Endothelial cell of hepatic sinusoid (primary cell): ENCODE measurements at regions not wholly inside any gene's neighbourhood (a gene's known extent, or its start where the extent isn't known, plus 50 kb on each side); places are given as distances from the start of the nearest gene placed in this dataset.

ENCODE experiments used
- in situ Hi-C: cut with HindIII; loops from 2 replicates; pipeline ENCODE4 v1.10.0; 2017; ENCODE audit warnings: low sequenced_read_pairs

DNA sequence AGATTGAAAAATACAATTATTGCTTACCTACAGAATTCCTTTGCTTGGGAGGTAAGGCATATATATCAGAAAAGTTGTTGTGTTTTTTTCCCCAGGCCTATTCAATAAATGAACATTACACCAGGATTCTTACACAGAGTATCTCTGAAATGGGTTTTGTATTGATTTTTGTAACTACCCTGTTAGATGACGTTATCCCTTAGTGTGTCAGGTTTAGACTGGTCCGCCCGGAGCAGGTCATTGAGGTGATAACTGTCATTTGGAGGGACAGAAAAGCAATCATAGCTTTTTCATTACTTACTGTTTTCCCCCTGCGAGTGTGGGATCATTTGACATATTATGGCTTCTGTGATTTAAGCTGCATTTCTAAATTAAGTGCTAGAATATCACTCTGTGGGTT lies 715.2 kb upstream of the ADAMTS16 start:
- in situ Hi-C loops, result no loop called here

DNA sequence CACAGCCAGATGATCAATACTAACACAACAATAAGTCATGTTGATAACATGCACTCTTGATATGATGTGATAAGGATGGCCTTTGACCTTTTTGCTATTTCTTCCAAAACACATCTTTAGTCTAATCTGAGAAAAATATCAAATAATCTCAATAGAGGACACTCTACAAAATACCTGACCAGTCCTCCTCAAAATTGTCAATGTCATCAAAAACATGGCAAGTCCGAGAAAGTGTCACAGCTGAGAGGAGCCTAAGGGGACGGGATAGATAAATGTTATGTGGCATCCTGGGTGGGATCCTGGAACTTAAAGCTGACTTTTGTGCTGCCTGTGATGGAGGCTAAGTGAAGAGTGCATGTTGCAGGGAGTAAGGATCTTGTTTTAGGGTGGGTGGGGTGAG lies 699.6 kb upstream of the ADAMTS16 start:
- in situ Hi-C loops, result no loop called here

DNA sequence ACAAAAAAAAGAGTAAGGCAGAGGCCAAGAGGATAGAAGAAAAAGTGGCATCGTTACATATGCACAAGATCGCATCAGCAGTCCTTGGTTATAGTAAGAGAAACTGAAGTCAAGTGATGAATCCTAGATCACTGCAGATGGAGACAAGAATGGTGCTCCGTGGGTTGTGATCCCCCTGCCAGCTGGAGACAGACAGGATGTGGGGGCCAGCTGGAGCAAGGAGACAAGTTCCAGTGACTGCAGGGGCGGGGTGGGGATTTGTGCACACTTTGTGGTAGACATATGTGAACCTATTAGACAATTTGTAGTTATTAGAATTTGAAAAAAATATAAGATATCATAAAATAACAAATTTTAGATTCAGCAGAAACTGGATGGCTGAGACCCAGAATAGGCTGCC lies 697.9 kb upstream of the ADAMTS16 start:
- in situ Hi-C loops, result no loop called here

DNA sequence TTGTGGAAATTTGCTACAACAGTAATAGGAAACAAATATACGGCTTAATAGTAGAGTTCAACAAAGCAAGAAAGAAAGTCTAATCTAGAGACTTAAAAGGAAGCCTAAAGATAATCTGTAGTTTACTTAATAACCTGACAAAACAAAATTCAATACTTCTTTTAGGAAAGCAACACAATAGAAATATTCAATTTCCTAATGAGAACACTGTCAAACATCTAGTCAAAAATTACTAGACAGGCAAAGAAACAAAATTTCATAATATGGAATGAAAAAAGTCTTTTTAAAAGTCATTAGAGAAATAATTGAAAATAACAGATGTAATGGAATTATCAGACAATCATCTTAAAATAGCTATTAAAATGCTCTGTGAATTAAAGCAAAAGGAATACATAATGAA lies 692.5 kb upstream of the ADAMTS16 start:
- in situ Hi-C loops, result no loop called here

DNA sequence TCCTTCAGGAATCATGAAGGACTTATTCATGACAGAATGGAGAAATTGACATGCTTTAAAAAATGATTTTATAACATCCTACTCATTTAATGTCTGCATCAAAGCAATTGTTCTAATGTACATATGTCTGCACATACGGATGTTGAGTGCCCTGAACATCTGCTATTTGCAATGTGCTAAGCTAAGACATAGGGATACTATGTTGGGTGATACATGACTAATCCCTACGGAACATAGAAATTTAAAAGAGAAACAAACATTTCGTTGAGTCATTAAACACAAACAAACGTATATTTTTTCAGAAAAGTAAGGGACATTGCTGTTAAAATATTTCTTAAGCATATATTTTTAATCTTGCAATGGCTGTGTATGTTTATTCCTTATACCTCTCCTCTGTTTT lies 686.5 kb upstream of the ADAMTS16 start:
- in situ Hi-C loops, result no loop called here

DNA sequence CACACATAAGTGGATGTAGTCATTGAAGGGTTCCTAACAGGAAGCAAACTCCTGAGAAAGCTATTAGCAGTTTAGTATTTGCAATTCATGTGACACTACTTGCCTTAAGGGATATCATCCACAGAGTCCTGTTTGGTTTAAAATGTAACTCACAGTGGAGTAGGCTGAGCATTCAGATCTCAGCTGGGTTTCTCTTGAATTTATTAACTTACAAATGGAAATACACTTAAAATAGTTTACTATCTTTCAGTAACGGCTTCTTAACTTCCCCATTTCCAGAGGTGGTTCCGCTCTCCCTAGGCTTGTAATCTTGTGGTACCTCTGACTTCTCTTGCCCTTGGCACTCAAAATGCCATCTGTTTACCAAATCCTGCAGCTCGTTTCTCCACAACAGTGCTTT lies 660.7 kb upstream of the ADAMTS16 start:
- in situ Hi-C loops, result no loop called here

DNA sequence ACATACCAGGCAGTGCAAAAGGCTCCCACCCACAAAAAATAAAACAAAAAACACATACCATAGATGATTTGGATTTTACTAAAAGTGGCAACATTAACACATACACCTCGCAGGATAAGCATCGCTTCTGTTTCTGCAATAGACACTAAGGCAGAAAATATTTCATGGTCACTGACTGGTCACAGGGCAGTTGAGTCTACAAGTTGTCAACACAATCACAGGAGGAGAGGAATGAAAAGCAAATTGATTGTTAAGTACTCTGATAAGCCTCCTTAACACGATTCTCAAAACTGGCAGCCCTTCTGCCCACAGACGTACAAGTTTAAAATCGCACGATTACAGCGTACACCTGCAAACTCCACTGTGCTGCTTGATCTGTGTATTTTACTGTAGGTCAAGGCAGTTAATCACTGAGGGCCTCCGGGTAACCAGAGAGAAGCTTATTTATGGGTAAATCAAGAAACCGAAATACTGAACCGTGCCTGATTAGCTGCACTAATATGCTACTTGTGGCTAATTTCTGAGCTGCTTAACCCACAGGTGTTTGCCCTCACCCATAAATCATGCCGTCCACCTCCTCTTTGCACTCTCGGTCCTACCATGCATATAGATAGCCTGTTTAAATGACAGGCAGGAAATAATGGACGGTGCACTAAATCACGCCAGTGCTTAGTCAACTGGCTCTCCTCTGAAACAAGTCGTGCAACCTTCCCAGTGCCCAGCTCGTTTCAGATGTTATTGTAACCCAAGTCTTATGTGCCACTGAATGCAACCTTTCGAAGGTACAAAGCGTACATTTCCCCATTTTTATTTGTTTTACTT lies 659.4 kb upstream of the ADAMTS16 start:
- in situ Hi-C loops, result no loop called here

DNA sequence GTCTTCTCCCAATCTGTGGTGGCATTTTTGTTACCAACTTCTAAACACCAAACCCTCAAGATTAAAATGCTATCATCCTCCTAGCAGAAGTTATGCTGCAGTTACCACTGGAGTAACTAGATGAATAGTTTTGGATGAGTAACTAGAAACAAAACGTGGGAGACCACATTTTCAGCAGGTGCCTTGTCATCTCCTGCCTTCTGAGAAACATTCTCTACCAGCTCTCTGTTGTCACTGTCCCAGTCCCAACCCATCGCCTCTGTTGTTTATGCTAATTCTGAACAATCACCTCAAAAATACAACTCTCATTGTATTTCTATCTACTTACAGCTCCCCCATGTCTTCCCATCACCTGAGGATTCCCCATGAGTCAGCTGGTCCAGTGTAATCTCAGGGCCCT lies 652.5 kb upstream of the ADAMTS16 start:
- in situ Hi-C loops, result no loop called here

DNA sequence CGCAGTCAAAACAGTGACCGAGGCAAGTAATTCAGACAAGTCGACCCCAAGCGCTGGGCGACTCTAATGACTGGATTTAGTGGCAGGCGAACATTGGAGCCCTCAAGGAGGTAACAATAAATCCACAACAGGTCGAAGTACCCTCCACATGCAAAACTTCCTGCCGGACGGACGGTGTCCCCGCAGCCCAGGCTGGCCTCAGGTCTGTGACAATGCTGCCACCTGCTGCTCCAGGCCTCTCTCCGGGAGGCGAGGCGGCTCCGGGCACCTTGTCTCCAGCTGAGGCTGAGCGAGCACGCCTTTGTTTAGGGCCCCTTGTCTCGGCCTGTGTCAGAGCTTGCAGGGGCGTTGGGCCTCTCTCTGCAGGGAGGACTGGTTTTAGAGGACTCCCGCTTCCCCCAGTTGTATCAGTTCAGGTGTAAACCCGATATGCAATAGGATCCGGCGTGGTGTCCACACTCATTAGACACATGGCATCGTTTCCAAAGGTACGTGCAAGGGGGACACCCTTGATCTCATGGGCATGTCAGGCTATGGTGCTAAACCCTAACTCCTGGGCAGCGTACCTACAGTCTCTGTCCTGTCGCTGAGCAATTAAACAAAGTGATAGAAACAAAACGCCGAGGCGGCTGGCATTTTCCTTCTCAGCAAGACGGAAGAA lies 628.0 kb upstream of the ADAMTS16 start:
- in situ Hi-C loops, result no loop called here

DNA sequence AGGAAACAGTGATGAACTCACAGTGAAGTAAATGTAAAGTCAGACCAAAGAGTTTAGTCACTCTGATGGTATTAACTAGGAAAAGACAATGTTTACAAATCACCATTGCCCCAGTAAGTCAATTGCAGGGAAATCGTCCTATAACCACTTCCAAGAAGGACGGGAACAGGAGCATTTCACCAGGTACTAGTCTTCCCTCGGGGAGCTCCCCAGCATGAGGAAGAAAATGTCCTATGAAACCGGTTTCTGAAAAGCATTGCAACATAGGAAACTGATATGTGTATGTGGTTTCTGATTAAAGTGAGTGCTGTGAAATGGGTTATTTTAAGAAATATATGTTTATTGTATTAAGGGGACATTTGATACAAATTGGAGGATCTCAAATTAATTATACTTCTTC lies 626.7 kb upstream of the ADAMTS16 start:
- in situ Hi-C loops, result no loop called here

DNA sequence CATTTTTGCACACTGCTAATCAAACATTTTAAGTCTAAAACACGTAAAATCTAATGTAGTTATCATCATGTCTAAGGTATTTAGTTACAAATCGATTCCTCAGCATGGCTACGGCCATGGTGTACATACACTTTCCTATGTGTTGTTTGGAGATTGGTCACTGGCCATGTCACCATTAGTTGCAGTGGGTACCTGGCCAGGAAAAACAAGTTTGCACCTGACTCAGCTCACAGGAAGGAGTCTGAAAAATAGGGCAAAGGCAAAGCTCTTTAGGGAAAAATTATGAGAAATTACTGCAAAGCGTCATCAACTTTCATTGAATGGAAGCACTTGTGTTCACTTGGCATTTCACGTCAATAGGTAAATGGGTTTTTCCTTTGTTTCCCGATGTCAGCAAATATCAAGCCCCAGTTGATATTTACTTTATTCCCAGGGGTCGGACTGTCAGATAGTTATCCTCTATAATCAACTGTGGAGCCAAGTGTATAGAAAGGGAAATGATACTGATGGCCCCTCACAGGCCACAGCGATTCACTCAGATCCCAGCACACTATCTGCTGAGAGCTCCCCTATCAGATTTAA lies 626.0 kb upstream of the ADAMTS16 start:
- in situ Hi-C loops, result no loop called here

DNA sequence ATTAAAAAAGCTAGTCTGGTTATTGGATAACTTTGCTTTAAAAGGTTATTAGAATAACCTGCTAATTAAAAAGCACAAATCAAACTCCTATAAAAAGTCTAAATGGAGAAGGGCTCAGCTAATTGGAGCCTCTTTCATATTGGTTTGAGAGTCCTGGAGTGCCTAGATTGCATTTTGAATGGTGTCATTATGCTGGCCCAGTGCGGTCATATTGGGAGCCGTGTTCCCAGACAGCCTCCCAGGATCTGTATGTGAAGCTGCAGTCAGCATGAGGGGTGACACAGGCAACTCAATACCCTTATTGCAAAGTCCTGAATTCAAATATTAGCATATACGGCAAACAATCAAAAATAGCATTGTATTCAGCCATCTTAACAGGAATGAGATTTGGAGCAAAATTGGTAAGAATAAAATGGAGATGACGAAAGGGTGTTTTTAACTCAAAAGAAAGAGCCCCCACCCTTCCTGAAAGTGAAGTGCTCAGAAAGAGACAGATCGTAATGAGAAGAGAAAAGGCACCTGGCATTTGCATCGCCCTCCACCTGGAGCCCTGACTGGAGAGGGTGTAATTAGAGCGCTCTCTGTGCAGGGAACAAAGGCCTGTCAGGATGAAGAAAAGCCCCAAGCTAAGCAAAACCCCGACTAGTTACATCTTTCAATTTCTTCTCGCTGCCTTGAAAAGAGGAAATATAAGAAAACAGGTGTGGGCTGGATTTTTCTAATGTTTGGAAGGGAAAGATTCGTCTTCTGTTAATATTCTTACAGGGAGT lies 621.0 kb upstream of the ADAMTS16 start:
- in situ Hi-C loops, result no loop called here

DNA sequence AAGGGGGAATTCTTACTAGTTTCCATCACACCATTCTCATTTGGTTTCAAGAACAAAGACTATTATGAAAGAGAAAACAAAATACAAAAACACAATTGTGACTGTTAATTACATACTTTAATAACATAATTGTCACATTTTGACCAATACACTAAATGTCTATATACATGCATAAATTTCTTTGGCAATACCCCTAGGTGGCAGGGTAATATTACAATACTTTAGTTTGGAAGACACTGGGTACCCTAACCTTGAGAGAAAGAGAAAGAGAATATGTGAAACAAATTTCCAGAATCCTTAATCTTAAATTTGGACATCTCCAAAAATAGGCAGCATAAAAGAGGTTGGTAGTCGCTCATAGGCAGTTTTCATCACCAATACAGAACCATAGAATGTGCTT lies 619.6 kb upstream of the ADAMTS16 start:
- in situ Hi-C loops, result no loop called here

DNA sequence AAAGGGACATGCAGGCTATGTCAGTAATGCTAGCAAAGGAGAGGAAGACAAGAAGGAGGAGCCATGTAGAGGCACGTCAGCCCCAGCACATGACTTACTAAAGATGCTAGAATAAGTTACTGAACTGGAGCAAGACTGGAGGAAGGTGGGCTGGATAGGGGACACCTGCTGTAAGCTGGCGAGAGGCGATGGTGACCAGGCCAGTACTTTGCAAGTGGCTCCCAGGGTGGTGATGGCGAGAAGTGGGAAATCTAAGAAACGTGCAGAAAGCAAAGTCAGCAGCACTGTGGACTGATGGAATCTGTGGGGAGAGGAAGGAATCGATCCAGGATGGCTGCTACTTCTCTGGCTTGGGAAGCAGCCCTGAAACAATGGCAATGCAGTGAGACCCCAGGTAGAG lies 617.1 kb upstream of the ADAMTS16 start:
- in situ Hi-C loops, result no loop called here

DNA sequence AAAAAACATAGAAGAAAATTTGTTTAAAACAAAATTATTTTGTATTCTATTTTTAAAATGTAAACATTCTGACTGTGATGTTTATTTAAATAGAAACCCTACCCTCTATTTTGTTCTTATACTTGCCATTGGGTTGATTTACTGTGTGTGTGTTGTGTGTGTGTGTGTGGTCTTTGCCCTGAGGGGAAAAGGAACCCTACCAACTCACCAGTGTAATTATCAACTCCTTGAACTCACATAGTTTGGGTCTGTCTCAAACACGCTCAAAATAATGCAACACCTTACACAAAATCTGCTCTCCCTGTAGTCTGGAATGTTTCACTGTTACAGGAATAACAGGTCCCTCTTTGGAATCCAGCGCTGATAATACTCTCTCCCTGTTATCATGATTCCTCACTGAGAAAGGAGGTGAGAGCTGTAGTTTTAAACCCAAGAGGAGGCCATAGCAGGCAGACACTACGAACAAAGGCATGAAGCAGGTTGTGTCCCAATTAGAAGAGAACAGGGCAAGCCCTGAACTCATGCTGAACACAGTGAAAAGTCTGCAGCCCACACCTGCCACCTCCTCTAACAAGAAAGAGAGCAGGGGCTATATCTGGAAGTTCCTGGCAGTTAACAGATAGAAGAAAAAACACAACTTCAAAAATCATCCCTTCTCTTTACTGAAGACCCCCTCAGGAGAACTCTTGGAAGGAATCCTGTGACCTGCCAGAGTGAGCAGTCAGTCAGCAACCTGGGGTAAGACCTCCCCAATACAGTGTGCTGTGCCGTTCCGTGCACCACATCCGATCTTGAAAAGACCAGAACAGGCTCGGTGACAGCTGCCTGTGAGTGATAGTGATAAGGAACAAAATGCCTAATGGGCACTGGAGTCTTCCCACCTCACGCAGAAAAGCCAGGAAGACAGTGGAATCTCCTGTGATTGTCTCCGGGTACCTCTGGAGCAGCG lies 608.1 kb upstream of the ADAMTS16 start:
- in situ Hi-C loops, result no loop called here

DNA sequence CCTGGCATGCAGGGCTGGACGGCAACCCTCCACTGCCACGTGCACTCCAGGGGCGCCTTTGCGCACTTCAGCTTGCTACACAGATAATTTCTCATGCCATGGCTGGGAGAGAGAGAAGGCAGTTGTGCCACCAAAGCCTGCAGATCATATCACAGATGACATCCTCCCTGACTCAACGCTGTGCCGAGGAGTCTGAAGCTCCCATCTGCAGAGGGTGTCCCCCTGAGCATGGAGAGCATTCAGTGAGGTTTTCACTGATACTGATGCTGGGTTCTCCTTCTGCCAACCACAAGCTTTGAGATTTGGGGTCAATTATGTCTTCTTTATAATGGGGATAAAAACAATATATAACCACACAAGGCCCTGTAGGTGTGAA lies 607.4 kb upstream of the ADAMTS16 start:
- in situ Hi-C loops, result no loop called here

DNA sequence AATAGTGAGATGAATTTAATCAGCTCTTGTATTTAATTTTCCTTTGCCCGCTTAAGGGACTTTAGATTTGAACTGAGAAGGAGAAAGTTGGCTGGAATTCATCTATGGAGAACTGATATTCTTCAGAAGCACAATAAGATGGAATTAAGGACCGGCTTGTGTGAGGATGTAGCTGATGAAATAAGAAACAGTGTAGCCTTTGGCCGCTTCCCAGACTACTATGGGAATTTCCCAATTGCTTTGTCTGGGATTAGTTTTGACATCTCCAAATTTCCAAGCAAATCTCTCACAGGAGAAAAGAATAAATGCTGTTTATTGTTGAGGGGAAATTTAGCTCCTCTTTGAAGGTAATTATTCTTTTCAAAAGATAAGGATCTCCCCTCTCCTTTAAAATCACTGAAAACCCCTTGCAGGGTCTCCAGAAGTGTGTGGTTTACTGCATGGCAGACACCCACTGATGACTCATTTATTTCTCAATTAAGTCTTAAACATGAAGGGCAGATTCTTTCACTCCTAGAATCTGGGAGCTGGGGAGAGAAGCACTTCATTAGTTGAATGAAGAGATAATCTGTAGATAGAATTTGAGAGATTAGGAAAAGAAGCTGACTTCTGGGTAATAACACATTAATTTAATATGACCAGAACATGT lies 606.5 kb upstream of the ADAMTS16 start:
- in situ Hi-C loops, result no loop called here

DNA sequence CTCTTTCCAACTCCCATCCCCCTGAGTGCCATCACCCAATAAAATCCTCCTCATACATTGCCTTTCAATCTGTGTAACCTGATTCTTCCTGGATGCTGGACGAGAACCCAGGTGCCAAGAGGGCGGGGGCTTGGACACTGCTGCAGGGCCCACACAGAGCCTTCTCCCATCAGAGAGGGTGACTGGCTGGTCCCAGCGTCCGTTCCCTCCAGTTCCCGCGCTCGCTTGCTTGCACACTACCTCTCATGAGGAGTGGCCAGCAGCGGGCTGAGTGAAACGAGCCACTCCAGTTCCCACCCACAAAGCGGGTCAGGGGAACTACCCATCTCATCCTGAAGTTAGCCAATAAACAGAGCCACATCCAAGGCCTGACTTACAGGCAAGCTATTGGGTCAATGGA lies 602.6 kb upstream of the ADAMTS16 start:
- in situ Hi-C loops, result no loop called here

DNA sequence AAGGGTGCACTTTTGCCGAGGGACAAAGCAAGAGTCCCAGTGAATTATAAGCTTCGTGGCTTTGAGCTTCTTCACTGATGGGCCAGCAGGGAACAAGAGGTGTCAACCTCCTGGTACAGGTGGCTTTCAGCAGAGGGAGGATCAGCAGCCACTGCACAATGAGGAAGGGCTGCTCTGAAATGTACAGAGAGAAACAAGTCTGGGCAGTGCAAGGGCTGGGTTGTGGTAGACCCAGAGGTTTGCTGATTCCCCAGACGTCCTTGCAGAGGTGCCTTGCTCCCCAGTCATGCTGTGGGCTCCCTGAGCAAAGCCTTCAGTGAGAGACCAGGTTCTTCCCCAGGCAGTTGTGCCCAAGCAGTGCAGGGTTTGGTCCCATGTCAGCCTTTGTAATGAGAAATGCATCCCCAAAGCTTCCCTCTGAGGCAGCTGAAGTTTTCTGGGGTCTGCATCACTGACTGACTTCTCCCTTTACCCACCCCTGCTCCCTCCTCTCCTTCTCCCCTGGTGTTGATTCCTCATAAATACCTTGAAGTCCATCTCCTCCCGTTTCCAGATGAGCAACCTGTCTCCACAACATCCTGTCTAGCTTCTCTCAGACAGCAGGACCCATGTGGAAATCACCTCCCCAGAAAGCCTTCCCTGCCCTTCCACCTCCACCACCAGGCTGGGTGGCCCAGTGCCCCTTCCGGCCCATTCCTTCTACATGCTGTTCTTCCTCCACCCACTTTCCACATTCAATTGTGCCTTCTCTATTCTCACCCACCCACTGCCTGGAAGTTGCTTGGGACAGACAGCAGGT lies 599.6 kb upstream of the ADAMTS16 start:
- in situ Hi-C loops, result no loop called here
